HG02840 (cell line): ENCODE measurements at regions not wholly inside any gene's neighbourhood (a gene's known extent, or its start where the extent isn't known, plus 50 kb on each side); places are given as distances from the start of the nearest gene placed in this dataset.
"Not testable (repeated sequence)": the region's sequence is repeated elsewhere in the genome, so short reads cannot be mapped to it uniquely, and the experiment has no call there.

Source experiments
- ATAC-seq: cut with Tn5 transposase; IDR thresholded peaks from one replicate; pipeline ENCODE4 v1.9.1; 2021; ENCODE audit warnings: mild to moderate bottlenecking, moderate library complexity, moderate number of reproducible peaks; ENCODE audit not compliant: unreplicated experiment, low FRiP score

DNA sequence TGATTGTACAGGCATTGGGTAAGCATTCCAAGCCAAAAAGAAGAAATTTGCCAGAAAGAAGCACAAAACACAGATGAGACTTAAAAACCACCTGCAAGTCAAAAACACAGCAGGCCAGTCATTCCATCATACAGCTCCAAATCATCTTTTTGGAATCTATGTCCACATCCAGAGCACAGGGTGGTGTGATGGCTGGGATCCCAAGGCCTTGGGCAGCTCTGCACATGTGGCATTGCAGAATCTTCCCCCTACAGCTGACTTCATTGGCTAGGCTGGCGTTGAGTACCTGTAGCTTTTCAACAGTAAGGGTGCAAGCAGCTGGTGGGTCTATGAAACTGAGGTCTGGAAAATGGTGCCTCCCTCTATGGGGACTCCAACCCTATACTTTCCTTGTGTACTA, 236.7 kb downstream of the CWH43 start:
- ATAC-seq: not testable (repeated sequence)

DNA sequence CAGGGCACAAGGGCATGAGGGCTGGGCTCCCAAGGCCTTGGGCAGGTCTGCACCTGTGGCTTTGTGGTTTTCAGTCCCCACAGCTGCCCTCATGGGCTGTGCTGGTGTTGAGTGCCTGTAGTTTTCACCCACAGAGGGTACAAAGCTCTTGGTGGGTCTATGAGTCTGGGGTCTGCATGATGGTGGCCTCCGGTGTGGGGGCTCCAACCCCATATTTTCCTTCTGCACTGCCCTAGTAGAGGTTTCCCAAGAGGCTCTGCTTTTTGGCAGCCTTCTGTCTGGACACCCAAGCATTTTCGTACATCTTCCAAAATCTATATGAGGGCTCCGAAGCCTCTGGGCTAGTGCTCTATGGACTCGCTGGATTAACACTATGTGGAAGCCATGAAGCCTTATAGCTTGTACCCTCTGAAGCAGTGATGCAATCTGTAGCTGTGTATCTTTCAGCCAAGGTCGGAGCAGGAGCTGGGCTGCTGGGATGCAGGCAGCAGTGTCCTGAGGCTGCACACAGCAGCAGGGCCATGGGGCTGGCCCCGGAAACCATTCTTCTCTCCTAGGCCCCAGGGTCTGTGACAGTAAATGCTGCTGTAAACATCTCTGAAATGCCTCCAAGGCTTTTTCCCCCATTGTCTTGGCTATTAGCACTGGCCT, 240.3 kb downstream of the CWH43 start:
- ATAC-seq: not testable (repeated sequence)

DNA sequence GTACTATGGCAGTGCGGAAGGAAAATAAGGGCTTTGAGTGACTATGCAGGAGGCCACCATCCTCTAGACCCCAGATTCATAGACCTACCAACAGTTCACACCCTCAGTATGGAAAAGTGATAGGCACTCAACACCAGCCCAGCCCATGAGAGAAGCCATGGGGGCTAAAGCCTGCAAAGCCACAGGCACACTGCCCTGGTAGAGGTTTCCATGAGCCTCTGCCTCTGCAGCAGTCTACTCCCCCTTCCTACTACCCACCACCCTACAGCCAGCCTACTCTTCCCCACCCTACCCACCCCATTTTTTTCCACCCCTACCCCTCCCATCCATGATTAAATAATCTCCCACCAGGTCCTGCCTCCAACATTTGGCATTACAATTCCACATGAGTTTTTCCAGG, 241.9 kb downstream of the CWH43 start:
- not testable (repeated sequence) for ATAC-seq

DNA sequence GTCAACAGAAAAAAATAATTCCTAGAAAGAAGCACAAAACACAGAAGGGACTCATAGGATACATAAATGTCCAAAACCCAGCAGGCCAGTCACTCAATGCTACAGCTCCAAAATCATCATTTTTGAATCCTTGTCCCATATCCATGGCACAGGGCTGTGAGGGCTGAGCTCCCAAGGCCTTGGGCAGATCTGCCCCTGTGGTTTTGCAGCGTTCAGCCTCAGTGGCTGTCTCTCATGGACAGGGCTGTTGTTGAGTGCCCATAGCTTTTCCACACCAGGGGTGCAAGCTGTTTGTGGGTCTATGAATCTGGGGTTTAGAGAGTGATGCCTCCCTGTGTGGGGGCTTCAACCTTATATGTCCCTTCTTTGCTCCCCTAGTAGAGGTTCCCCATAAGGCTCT, 243.2 kb downstream of the CWH43 start:
- ATAC-seq: not testable (repeated sequence)

DNA sequence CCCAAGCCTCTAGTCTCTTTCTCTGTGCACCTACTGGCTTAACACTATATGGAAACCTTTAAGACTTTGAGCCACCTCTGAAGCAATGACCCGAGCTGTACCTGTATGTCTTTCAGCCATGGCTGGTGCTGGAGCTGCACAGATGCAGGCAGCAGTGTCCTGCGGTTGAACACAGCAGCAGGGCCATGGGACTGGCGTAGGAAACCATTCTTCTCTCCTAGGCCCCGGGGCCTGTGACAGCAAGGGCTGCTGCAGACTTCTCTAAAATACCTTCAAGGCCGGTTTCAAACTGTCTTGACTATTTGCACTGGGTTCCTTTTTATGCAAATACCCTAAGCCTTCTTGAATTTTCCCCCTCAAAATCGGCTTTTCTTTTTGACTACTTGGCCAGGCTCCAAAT, 243.6 kb downstream of the CWH43 start:
- ATAC-seq: not testable (repeated sequence)

DNA sequence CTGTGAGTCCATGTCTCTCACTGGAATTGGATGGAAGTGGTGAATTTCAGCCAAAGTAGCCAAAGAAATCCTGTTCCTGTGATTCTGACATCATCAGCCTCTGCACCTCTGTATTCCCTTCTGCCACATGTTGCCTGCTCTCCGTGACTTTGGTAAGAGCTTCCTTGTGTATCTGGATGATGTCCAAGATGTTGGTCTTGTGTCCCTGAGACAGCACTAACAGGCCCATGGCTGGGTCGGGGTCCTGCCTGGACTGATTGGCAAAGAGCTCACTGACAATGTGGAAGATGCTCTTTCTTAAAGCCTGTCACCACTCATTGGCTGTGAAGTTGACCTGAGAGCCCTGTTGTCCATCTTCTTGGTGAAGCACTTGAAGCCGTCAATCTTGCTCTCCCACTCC, 247.3 kb downstream of the CWH43 start:
- ATAC-seq: not testable (repeated sequence)

DNA sequence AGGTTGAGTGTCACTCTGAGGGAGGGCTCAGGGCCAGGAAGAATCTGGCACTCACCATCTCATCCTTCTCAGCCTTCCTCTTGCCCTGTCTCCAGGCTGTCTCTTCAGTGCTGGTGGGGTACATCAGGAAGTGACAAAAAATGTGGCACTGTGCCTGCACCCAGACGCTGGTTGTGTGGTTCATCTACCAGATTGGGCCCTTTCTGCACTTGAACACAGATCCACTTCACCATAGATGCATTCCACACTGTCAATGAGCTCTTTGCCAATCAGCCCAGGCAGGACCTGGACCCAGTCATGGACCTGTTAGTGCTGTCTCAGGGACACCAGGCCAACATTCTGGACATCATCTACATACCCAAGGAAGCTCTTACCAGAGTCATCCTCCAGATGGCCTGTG, 247.7 kb downstream of the CWH43 start:
- not testable (repeated sequence) for ATAC-seq

DNA sequence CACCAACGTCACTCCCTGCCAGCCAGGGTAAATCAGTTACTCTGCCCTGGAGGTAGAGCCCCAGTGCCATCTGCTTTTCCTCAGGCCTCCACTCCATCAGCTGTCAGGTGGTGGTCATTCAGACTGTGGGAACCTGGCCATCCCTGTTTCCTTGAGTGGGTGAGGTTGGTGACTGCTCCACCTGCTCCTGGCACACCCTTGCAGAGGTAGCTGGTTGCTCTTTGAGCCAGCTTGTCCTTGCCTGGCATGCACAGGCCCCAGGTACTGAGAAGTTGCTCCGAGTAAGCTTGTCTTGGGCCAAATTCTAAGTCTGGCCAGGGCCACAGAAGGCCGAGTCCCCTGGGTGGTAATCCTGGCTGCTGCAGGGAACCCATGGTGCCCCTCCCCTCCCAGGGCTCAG, 248.3 kb downstream of the CWH43 start:
- ATAC-seq: not testable (repeated sequence)

DNA sequence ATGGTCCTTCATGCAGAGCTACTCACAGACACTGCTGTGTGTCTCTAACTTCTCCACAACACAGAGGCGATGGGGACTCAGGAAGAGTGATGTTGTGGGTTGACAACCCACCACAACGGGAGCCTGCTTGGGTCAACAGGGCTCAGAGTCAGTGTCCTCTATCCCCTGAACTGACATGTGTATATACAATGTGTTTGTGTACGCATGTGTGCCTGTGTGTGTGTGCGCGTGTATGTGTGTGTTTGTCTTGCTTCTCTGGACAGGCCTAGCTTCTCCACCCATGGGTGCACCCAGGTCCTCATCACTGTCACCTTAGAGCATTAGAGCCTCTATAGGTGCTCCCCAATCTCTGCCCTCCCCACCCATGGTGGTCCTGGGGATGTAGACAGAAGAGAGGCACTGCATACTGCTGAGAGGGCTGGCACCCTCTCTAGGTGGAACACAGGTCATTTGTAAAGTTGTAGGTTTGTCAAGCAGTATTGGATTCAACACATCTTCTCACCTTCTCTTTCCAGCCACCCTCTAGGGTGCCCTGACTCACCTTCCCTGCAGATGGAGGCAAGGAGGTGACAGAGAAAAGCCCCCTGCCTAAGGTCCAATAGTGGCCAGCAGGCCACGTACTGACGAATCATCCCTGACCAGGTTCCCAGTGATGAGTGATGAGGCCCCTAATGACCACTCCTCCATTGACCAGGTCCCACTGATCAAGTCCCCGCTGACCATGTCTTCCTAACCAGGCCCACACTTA, 249.5 kb downstream of the CWH43 start:
- ATAC-seq: not testable (repeated sequence)

DNA sequence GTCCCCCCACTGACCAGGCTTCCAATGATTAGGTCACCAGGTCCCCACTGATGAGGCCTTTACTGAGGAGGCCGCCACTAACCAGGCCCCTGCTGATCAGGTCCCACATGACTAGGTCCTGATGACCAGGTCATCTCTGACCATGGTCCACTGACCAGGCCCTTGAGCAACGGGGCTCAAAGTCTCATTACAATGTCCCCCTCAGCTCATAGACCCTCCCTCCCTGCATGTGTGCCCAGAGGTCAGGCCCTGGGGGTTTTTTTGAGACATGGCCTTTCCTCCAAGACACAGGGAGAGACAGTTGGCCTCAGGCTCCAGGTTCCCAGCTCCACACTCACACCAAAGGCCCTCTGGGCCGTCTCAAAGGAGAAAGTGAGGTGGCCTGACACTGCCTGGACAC, 250.4 kb downstream of the CWH43 start:
- ATAC-seq: not testable (repeated sequence)

DNA sequence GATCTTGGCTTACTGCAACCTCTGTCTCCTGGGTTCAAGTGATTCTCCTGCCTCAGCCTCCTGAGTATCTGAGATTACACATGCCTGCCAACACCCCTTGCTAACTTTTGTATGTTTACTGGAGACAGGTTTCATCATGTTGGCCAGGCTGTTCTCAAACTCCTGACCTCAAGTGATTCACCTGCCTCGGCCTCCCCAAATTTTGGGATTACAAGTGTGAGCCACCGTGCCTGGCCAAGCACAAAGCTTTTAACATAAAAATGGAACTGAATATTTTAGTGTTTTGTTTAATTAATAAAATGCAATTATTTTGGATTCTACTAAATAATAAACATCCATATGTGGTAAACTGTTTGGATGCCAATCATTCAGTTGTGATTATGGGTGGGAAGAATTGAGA, 255.2 kb downstream of the CWH43 start:
- not testable (repeated sequence) for ATAC-seq

DNA sequence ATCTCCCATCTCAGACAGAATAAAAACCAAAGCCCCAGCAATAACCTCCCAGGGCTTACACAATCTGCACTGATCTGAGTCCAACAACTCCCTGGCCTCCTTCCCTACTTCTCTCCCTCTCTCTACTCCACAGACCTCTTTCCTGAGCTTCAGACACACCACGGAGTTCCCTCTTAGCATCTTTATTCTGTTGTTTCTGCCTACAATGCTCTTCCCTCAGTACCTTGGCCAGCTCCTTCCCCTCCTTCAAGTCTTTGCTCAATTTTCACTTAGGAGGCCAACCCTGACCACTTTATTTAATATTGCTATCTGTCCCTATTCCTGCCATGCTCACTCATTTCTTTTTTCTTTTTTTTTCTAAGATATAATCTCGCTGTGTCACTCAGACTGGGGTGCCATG, 276.7 kb downstream of the CWH43 start:
- not testable (repeated sequence) for ATAC-seq

DNA sequence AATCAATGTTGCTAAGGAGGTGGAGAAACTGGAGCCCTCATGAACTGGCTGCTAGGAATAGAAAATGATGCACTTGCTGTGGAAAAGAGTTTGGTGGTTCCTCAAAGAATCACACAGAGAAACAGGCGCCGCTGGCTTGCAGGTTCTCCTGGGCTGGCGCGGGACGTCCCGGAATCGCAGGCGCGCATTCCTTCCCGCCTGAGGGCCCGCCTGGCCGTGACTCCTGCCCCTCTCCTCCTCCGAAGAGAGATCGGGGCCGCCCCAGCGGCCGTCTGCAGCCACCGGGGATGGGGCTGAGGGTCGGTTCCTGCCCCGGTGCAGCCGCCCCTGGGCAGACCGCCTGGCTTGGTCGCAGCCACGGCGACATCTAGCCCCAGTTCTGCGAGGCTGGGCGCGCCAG, 284.4 kb downstream of the CWH43 start:
- ATAC-seq: not testable (repeated sequence)

DNA sequence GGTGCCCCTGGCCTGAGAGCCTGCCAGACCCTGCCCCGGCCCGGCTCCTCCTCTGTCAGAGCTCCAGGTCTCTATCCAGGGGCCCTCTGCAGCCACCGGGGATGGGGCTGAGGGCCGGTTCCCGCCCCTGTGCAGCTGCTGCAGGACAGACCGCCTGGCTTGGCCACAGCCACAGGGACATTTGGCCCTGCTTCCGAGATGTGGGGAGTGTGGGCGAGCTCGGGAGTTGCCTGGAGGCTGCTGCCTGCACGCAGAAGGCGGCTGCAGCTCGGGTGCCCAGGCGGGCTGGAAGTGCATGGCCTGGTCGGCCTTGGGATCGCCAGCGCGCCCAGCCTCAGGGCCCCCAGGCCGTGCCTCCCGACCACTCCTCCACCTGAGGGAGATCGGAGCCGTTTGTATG, 284.8 kb downstream of the CWH43 start:
- not testable (repeated sequence) for ATAC-seq

DNA sequence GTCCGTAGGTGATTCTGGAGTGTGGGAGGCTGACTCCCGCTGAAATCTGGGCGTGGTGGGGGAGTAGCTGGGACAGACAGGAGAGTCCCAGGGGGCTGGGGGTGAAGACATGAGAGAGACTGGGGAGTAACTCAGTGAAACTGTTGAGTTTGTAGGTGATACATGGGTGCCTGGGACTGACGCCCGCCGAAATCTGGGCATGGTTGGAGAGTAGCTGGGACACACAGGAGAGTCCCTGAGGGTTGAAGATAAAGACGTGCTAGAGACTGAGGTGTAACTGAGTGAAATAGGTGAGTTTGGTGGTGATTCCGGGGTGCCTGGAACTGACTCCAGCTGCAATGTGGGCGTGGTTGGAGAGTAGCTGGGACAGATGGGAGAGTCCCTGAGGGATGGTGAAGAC, 299.8 kb downstream of the CWH43 start:
- not testable (repeated sequence) for ATAC-seq

DNA sequence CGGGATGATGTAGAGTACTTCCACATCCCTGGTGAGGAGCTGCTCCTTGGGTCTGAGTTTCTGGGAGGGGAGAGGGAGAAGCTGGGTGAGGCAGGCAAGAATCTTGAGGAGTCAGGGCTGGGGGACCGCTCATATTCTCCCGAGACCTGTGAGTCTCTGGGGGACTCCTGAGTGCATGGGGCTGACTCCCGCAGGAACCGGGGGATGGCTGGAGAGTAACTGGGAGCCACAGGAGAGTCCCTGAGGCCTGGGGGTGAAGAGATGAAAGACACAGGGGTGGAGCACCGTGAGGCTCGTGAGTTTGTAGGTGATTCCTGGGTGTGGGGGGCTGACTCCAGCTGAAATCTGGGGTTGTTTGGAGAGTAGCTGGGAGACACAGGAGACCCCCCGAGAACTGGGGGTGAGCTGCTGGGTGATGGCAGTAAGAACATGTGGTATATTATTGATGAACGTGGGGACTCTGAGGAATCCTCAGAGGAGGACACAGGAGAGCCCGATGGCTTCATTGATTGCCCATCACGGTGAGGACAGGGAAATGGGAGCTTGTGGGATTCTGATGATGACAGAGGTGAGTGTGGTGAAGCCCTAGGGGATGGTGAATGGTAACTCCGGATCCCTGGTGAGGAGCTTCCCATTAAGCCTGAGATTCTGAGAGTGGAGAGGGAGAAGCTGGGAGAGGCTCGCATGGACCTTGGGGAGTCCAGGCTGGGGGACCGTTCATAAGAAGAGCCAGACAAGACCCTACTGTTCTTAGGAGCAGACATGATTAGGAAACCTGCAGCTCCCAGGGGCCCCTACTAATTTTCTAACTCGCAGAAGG, 301.1 kb downstream of the CWH43 start:
- ATAC-seq: not testable (repeated sequence)

DNA sequence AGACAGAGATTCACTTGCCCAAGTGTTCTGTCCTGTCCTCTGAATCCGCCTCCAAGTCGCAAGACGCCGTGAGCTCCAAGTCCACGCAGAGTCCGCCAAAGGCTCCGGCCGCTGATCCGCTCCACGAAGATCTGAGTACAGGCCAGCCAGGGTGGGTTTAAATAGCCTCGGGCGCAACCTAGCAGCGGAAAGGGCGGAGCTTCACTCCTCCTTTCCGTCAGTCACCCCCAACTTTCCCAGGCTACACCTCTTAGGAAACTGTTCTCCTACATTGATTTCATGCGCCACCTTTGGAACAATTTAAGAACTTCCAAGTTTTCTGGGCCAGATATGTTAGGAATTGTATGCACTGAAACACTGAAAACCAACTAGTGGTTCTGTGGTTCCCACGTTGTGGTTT, 301.8 kb downstream of the CWH43 start:
- not testable (repeated sequence) for ATAC-seq

DNA sequence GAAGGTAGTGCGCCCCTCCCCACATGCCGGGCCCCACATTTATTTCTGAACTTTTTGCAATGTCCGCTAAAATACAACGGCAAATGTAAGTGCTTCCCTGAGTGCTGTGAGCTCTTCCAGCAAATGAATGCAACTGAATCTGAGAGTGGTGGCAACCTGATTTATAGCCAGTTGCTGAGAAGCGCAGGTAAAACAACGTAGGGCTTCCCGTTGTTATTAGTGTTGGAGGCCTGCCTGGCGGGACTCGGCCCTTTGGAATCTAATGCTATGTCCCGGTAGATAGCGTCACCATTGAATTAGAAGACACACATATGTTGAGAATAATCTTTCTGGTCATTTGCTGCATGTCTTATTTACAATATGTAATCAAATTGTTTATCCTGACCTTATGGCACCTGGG, 302.7 kb downstream of the CWH43 start:
- not testable (repeated sequence) for ATAC-seq

DNA sequence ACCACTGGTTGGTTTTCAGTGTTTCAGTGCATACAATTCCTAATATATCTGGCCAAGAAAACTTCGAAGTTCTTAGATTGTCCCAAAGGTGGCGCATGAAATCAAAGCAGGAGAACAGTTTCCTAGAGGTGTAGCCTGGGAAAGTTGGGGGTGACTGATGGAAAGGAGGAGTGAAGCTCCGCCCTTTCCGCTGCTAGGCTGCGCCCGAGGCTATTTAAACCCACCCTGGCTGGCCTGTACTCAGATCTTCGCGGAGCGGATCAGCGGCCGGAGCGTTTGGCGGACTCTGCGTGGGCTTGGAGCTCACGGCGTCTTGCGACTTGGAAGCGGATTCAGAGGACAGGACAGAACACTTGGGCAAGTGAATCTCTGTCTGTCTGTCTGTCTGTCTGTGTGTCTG, 328.7 kb downstream of the CWH43 start:
- not testable (repeated sequence) for ATAC-seq

DNA sequence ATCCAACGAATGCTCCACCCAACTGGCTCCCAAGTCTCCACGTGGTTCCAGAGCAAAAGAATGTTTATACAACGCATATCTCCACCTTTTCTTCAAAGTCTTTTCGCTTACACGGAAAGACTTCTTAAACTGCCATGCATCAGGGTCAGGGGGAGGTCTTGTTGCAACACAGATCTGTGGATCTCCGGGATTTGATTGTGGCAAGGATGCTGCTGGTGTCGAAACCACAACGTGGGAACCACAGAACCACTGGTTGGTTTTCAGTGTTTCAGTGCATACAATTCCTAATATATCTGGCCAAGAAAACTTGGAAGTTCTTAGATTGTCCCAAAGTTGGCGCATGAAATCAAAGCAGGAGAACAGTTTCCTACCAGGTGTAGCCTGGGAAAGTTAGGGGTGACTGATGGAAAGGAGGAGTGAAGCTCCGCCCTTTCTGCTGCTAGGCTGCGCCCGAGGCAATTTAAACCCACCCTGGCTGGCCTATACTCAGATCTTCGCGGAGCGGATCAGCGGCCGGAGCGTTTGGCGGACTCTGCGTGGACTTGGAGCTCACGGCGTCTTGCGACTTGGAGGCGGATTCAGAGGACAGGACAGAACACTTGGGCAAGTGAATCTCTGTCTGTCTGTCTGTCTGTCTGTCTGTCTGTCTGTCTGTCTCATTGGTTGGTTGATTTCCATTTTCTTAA, 334.8 kb downstream of the CWH43 start:
- not testable (repeated sequence) for ATAC-seq
